GM12891 (cell line): ENCODE measurements at regions not wholly inside any gene's neighbourhood (a gene's known extent, or its start where the extent isn't known, plus 50 kb on each side); places are given as distances from the start of the nearest gene placed in this dataset.
A peak's percentile ranks its signal among the peaks of the same experiment; 100 is the strongest.

Experiments used
- DNase-seq: peaks from one replicate; pipeline ENCODE4 v3.0.0; 2011; ENCODE audit warnings: low spot score; ENCODE audit not compliant: insufficient read length
- FAIRE-seq: peaks from 2 replicates; lab custom pipeline; 2011; peaks lifted over from hg19 to GRCh38; lab: Jason Lieb, UNC
- PAX5 ChIP-seq: IDR thresholded peaks from 2 replicates; pipeline ENCODE4 v1.6.1; 2011; ENCODE audit warnings: low read length, moderate library complexity, mild to moderate bottlenecking; ENCODE audit not compliant: insufficient read depth, severe bottlenecking
- POLR2A ChIP-seq: IDR thresholded peaks from 2 replicates; pipeline ENCODE4 v1.6.1; 2011; ENCODE audit warnings: low read depth, low read length, control low read depth
- POLR2AphosphoS5 ChIP-seq: IDR thresholded peaks from 2 replicates; pipeline ENCODE4 v1.6.1; 2011; ENCODE audit warnings: low read depth, low read length, control low read depth
- POU2F2 ChIP-seq: IDR thresholded peaks from 2 replicates; pipeline ENCODE4 v1.6.1; 2011; ENCODE audit warnings: low read depth, mild to moderate bottlenecking, control low read depth, low read length, moderate library complexity
- SPI1 ChIP-seq: IDR thresholded peaks from 2 replicates; pipeline ENCODE4 v1.6.1; 2011; ENCODE audit warnings: low read depth, low read length, control low read depth
- TAF1 ChIP-seq: IDR thresholded peaks from 2 replicates; pipeline ENCODE4 v1.6.1; 2011; ENCODE audit warnings: low read depth, low read length, control low read depth

DNA sequence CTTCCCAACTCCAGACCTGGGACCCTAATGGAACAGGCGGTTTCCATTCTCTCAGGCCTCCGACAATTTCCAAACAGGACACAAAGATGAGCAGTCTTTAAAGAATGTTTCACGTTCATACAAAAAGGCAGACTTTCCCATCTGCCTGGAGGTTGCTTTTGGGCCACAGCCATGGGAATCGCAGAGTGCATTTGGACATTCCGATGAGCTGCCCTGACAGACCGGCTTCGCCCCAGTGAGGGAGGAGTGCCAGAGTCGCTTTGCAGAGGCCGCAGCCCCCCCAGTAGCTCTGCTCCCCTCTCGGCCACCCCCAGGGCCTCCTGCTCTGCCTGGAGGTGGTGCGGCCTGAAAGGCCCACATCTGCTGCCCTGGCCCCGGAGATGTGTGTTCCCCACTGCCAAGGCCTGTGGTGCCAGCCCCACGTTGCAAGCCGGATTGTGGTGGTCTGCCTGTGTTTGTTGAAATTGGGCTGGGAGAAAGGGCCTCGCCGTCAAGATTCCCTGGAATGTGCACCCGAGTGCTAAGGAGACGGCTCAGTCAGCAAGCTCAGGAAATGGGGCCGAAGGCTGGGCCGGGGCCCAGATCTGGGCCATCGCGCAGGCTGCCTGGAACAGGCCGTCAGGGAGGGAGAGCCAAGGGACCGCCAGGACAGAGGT lies 89.8 kb downstream of the C16orf95 start:
- no peak for TF ChIP-seq POLR2AphosphoS5
- no peak for TF ChIP-seq POLR2A
- no peak for TF ChIP-seq TAF1
- TF ChIP-seq SPI1 = no peak
- no peak for TF ChIP-seq PAX5
- TF ChIP-seq POU2F2 = no peak
- FAIRE-seq = no peak
- no peak for DNase-seq

DNA sequence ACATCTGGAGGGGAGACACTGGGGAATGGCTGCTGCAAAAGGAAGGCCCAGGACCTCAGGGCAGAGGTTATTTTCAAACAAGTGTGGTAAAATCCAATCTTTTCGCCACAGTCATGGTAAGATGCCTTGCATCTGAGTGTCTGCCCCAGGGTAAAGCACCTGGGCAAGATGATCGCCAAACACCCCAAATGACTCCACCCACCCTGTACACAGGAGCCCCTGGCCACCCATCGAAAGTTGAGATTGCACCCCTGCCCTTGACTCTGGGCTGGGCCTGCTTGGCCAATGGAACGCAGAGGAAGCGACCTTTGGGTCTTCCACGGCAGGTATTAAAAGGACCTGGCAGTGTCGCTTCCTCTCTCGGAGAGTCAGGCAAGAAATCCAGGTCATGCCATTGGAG lies 88.8 kb downstream of the C16orf95 start:
- TF ChIP-seq SPI1 (no peak), TAF1 (no peak), POLR2AphosphoS5 (no peak), POLR2A (no peak), POU2F2 (no peak)
- DNase-seq = no peak
- FAIRE-seq = no peak

DNA sequence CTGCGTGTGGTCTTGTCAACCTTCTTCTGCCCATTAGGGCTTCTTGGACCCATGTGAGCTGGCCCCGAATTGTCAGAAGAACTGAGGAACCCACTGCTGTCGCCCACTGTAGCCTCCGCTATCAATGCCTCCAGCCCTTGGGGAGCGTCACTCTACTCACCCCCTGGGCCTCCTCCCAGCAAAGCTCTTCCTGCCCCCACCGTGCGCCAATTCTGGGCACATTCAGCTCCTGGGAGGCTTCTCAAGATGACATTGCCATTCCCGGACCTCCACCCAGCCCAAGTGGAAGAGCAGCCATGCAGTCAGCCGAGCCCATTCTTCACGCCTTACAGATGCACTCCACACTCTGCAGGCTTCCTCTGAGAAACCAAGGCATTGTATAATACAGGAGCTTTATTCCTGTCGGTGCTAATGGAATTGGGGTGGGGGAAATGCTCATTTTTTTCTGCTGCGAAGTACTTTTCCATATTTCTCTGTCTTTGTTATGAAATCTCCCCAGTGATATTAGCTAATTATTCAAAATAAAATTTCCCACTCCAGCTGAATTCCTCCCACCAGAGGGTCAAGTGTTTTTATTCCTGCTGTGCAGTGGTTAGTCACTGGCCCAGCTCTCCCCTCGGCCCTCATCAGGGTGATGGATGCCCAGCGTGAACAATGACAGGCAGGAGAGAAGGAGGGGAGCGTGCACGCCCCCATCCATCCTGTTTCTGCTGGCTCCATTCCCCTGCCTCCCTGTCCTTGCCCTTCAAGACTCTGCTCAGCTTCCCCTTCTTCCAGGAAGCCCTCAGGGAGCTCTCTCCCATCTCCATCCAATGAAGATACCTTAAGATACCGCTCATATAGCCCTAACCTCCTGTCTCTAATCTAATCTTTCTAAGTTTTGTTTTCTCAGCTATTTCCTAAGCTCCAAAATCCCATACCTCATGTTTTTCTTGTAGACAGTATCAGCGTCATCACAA lies 87.7 kb downstream of the C16orf95 start:
- FAIRE-seq = no peak
- TF ChIP-seq TAF1 (no peak), POU2F2 (no peak), POLR2A (no peak), POLR2AphosphoS5 (no peak), SPI1 (no peak), PAX5 (no peak)
- no peak for DNase-seq

- no peak for FAIRE-seq
- TF ChIP-seq POU2F2 = no peak
- TF ChIP-seq SPI1 = no peak
- no peak for TF ChIP-seq POLR2AphosphoS5
- no peak for TF ChIP-seq TAF1
- TF ChIP-seq PAX5 = no peak
These were observed 86.6 kb downstream of the C16orf95 start for GRCh38 chr16:87230571-87230970.

GRCh38 chr16:87231295-87231694 lies 85.9 kb downstream of the C16orf95 start:
- TF ChIP-seq SPI1 (no peak), POLR2A (no peak), PAX5 (no peak), POLR2AphosphoS5 (no peak), POU2F2 (no peak), TAF1 (no peak)
- DNase-seq (no peak), FAIRE-seq (no peak)

More at GRCh38 chr16:87230571-87230970, 86.6 kb downstream of the C16orf95 start:
- no peak for DNase-seq

DNA sequence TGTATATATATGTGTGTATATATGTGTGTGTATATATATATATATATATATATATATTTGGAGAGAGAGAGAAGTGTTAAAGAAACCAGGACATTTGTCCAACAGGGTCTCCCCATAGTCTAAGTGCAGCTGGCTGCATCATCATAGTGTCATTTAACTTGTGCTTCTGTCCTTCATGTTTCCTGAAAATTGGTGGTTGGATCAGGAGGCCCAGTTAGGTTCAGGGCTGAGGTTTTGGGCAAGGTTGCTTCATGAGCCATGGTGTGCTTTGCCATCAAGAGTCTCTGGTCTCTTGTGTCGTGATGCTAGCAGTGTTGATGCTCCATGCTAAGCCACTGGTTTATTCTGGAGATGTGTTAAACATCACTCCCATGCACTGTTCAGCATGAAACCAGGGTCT lies 85.3 kb downstream of the C16orf95 start:
- TF ChIP-seq POLR2A = no peak
- TF ChIP-seq PAX5 = no peak
- TF ChIP-seq SPI1 = no peak
- no peak for TF ChIP-seq POU2F2
- FAIRE-seq (no peak), DNase-seq (no peak)

DNA sequence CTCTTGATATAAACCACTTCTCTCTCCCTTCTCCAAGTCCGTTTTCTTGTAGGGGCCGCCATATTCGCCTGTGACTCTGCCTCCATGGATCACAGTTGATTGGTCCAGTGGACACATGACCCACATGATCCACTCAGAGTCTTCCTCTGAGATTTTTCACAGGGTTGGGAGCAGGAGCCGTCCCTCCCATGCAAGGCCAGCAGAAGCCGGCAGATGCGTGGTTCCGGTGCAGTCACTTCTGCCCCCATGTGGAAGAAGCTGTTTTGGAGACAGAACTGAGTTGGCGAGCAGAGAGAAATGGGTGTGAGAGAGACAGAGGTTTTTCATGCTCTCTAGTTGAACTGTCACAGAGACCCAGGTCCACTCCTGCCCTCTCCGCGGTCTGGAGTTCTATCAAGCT lies 83.3 kb downstream of the C16orf95 start:
- DNase-seq = no peak
- no peak for FAIRE-seq
- TF ChIP-seq POLR2A (no peak), TAF1 (no peak), PAX5 (no peak), POLR2AphosphoS5 (no peak), SPI1 (no peak), POU2F2 (no peak)

DNA sequence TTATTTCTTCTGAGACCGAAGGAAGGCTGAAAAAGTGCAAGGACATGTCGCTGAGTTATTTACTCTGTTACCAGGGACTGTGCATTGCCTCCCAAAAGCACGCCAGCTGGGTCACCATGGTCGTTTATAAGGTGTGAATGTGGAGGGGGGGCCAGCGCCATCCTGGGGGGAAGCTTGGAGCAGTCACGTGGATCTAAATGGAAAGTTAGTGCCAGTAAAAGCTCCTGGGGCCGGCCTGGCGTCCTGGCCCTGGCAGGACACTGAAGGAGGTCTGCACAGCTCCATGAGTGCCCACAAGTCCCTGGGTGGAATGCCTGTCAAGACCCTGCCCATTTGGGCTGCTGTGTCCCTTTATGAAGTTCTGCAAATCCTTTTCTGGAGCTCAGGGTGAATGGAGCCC lies 82.6 kb downstream of the C16orf95 start:
- TF ChIP-seq PAX5 (no peak), TAF1 (no peak), SPI1 (no peak), POU2F2 (no peak), POLR2A (no peak), POLR2AphosphoS5 (no peak)
- FAIRE-seq = no peak
- DNase-seq = no peak

GRCh38 chr16:87235810-87236515 lies 81.2 kb downstream of the C16orf95 start:
- no peak for TF ChIP-seq TAF1
- TF ChIP-seq PAX5 = no peak
- TF ChIP-seq POLR2A = no peak
- no peak for TF ChIP-seq SPI1
- no peak for TF ChIP-seq POU2F2
- no peak for TF ChIP-seq POLR2AphosphoS5
- peak; percentile 31 for DNase-seq
- FAIRE-seq = peak; percentile 35
